Esophagus muscularis mucosa (tissue), 4 donors: ENCODE measurements at regions not wholly inside any gene's neighbourhood (a gene's known extent, or its start where the extent isn't known, plus 50 kb on each side); places are given as distances from the start of the nearest gene placed in this dataset.

ENCODE experiments used
- DNase-seq: peaks from one replicate; pipeline ENCODE4 v3.0.0-alpha.2; 2017; ENCODE audit errors: extremely low spot score
- H3K27ac ChIP-seq, 4 donors: fragments of 200-600 bp; sonication (generic); replicated peaks in 1 of 4; 1 replicate in 3 of 4; 2 replicates in 1 of 4; pipeline ENCODE4 v1.5.1; 2016 to 2019; ENCODE audit warnings: mild to moderate bottlenecking in 1 of 4
- H3K27me3 ChIP-seq, 4 donors: fragments of 200-600 bp; sonication (generic); one replicate each; pipeline versions ENCODE4 v1.5.1 to v1.6.0; 2016 to 2019
- H3K36me3 ChIP-seq, 4 donors: fragments of 200-600 bp; sonication (generic); one replicate each; pipeline ENCODE4 v1.5.1; 2016 to 2019
- H3K4me1 ChIP-seq, 4 donors: fragments of 200-600 bp; sonication (generic); one replicate each; pipeline ENCODE4 v1.5.1; 2016 to 2019
- H3K4me3 ChIP-seq, 4 donors: fragments of 200-600 bp; sonication (generic); 1 replicate in 2 of 4; 2 replicates in 2 of 4; pipeline ENCODE4 v1.5.1; 2016 to 2019; ENCODE audit warnings: mild to moderate bottlenecking in 4 of 4, moderate library complexity in 1 of 4
- H3K9me3 ChIP-seq, 4 donors: fragments of 200-600 bp; sonication (generic); 1 replicate in 3 of 4; 2 replicates in 1 of 4; pipeline ENCODE4 v1.5.1; 2016 to 2019
- CTCF ChIP-seq, 3 experiments: fragments of 200-600 bp in 2 of 3; fragments of 450-650 bp in 1 of 3; sonication (generic) in 2 of 3; IDR thresholded peaks; one replicate each; pipeline ENCODE4 v1.5.1; 2017 to 2019; ENCODE audit warnings: antibody characterized with exemption in 3 of 3, mild to moderate bottlenecking in 2 of 3, moderate library complexity in 1 of 3
- EP300 ChIP-seq: sonication (generic); formaldehyde crosslinking; IDR thresholded peaks from one replicate; pipeline ENCODE4 v1.6.1; 2017; ENCODE audit warnings: antibody characterized with exemption
- POLR2A ChIP-seq: fragments of 450-650 bp; IDR thresholded peaks from one replicate; pipeline ENCODE4 v1.6.1; 2017; ENCODE audit warnings: antibody characterized with exemption, moderate library complexity, mild to moderate bottlenecking, low read depth
- POLR2AphosphoS5 ChIP-seq, 2 donors: sonication (generic); formaldehyde crosslinking; IDR thresholded peaks; one replicate each; pipeline ENCODE4 v1.6.1; 2017; ENCODE audit warnings: antibody characterized with exemption in 2 of 2
- WGBS: methylation state at CpG from one replicate; pipeline ENCODE4 v1.1.5; 2018; 5-methylcytosine and 5-hydroxymethylcytosine counted together
- intact Hi-C: fragments of 100-400 bp; cut with DNase I; formaldehyde crosslinking; loops from one replicate; pipeline ENCODE4 v1.15.1; 2023

DNA sequence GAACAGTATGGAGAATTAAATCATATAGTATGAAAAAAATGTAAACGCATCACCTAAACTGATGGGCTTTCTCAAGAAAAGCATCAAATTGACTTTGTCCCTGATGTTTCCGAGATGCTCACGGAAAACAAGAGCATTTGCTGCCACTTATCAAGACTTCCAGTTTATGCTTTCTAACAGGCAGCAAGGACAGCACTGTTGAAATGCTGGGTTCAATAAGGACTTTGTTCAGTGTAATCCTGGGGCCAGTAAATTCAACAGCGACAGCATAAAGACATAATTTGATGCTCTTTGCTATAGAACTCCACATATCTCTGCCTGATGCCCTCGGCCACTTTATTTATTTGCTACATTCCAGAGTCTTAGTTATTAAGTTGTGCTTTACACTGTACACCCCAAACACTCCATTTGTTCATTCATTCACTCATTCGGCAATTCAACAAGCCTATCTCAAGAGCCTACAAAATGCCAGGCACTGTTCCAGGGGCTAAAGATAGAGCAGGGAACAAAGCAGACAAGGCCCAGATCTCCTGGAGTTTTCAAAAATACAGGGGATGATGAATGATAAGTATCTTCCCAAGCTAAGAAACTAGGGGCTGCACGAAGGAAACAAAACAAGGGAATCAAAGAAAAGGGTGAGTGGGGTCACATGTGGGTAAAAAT, 294.6 kb downstream of the ZNF608 start:
- Histone ChIP-seq H3K9me3 (no peaks in the 10 kb centered on the region), H3K27me3 (no peaks in the 10 kb centered on the region), H3K36me3 (no peaks in the 10 kb centered on the region), H3K27ac (no peak overlapping the region), H3K4me1 (peaks cover 0 to 11% (median 0%) of the 10 kb centered on the region in 4 donors), H3K4me3 (no peak overlapping the region)
- TF ChIP-seq CTCF (IDR thresholded peaks at IDR 0.05) (no peak), EP300 (no peak), POLR2A (no peak)
- DNase-seq: no peak
- intact Hi-C loops: no loop called here
- WGBS: 77% methylated on average over 7 of the region's 7 CpGs

GRCh38 chr5:124446120-124446519, 300.3 kb downstream of the ZNF608 start:
- Histone ChIP-seq H3K4me1 (peaks cover 0 to 13% (median 3%) of the 10 kb centered on the region in 4 donors), H3K27ac (no peak overlapping the region), H3K4me3 (no peak overlapping the region), H3K9me3 (no peaks in the 10 kb centered on the region), H3K36me3 (no peaks in the 10 kb centered on the region), H3K27me3 (no peaks in the 10 kb centered on the region)
- no peak for TF ChIP-seq EP300
- TF ChIP-seq POLR2AphosphoS5 (IDR thresholded peaks at IDR 0.05): no peak
- no peak for TF ChIP-seq CTCF (IDR thresholded peaks at IDR 0.05)
- 84% methylated on average over 6 of the region's 6 CpGs for WGBS
- no peak for DNase-seq
- intact Hi-C loops: no loop called here

- no peak overlapping the region for H3K27ac ChIP-seq
- peaks cover 0 to 13% (median 3%) of the 10 kb centered on the region in 4 donors for H3K4me1 ChIP-seq
- WGBS: 95% methylated on average over 3 of the region's 3 CpGs
- intact Hi-C loops: no loop called here
- no peaks in the 10 kb centered on the region for H3K9me3 ChIP-seq
- TF ChIP-seq POLR2AphosphoS5 (IDR thresholded peaks at IDR 0.05): no peak
- no peak for TF ChIP-seq POLR2A
- TF ChIP-seq CTCF (IDR thresholded peaks at IDR 0.05): no peak
- no peak for TF ChIP-seq EP300
- H3K27me3 ChIP-seq: no peaks in the 10 kb centered on the region
- no peaks in the 10 kb centered on the region for H3K36me3 ChIP-seq
- H3K4me3 ChIP-seq: no peak overlapping the region
- DNase-seq: no peak
These were observed 301.3 kb downstream of the ZNF608 start for GRCh38 chr5:124445070-124445619.

GRCh38 chr5:124444147-124444775, 302.2 kb downstream of the ZNF608 start:
- no peak overlapping the region for H3K4me3 ChIP-seq
- no peak for TF ChIP-seq CTCF (IDR thresholded peaks at IDR 0.05)
- no peak for TF ChIP-seq POLR2A
- TF ChIP-seq EP300: no peak
- no peak for TF ChIP-seq POLR2AphosphoS5 (IDR thresholded peaks at IDR 0.05)
- no peaks in the 10 kb centered on the region for H3K9me3 ChIP-seq
- WGBS: 93% methylated on average over 4 of the region's 4 CpGs
- peak; percentile 53 for DNase-seq
- peaks cover 0 to 15% (median 3%) of the 10 kb centered on the region in 4 donors for H3K4me1 ChIP-seq
- no peaks in the 10 kb centered on the region for H3K27me3 ChIP-seq
- H3K27ac ChIP-seq: no peak overlapping the region
- no peaks in the 10 kb centered on the region for H3K36me3 ChIP-seq
- intact Hi-C loops: no loop called here
